H9 (cell line): ENCODE measurements at regions not wholly inside any gene's neighbourhood (a gene's known extent, or its start where the extent isn't known, plus 50 kb on each side); places are given as distances from the start of the nearest gene placed in this dataset.

Source experiments
- DNase-seq: peaks from one replicate; pipeline ENCODE4 v3.0.0-alpha.2; 2017
- H2AFZ ChIP-seq: one replicate; pipeline ENCODE4 v1.6.1; 2013; ENCODE audit warnings: mild to moderate bottlenecking, low read length, control low read depth, moderate library complexity
- H2AK5ac ChIP-seq: 2 replicates; pipeline ENCODE4 v1.6.1; 2013; ENCODE audit warnings: low read length, control low read depth, mixed read lengths; ENCODE audit not compliant: insufficient read length
- H2BK120ac ChIP-seq: one replicate; pipeline ENCODE4 v1.6.1; 2013; ENCODE audit warnings: low read depth, mild to moderate bottlenecking, low read length, control low read depth, inconsistent platforms; ENCODE audit not compliant: poor library complexity, severe bottlenecking
- H2BK12ac ChIP-seq: 2 replicates; pipeline ENCODE4 v1.6.1; 2013; ENCODE audit warnings: low read length, control low read depth, mixed read lengths, low read depth; ENCODE audit not compliant: insufficient read length
- H2BK15ac ChIP-seq: 2 replicates; pipeline ENCODE4 v1.6.1; 2013; ENCODE audit warnings: low read depth, low read length, control low read depth
- H2BK20ac ChIP-seq: one replicate; pipeline ENCODE4 v1.6.1; 2013; ENCODE audit warnings: low read depth, mild to moderate bottlenecking, low read length, control low read depth, inconsistent platforms; ENCODE audit not compliant: poor library complexity, severe bottlenecking
- H2BK5ac ChIP-seq: 2 replicates; pipeline ENCODE4 v1.6.1; 2013; ENCODE audit warnings: low read length, control low read depth, mixed read lengths; ENCODE audit not compliant: insufficient read length
- H3K14ac ChIP-seq: 2 replicates; pipeline ENCODE4 v1.6.1; 2013; ENCODE audit warnings: low read length, control low read depth; ENCODE audit not compliant: insufficient read depth
- H3K18ac ChIP-seq: 2 replicates; pipeline ENCODE4 v1.6.1; 2013; ENCODE audit warnings: low read depth, mild to moderate bottlenecking, mixed read lengths, low read length, control low read depth; ENCODE audit not compliant: insufficient read length
- H3K23ac ChIP-seq: 2 replicates; pipeline ENCODE4 v1.6.1; 2013; ENCODE audit warnings: low read length, control low read depth, mixed read lengths, low read depth; ENCODE audit not compliant: insufficient read length
- H3K23me2 ChIP-seq: 2 replicates; pipeline ENCODE4 v1.6.1; 2013; ENCODE audit warnings: low read depth, mild to moderate bottlenecking, mixed read lengths, low read length, control low read depth; ENCODE audit not compliant: insufficient read length, poor library complexity, severe bottlenecking
- H3K27ac ChIP-seq: 2 replicates; pipeline ENCODE4 v1.5.1; 2013; ENCODE audit warnings: low read length, control low read depth, mixed read lengths, low read depth; ENCODE audit not compliant: insufficient read length
- H3K27me3 ChIP-seq: 2 replicates; pipeline ENCODE4 v1.6.1; 2013; ENCODE audit warnings: low read length, control low read depth, inconsistent platforms; ENCODE audit not compliant: insufficient read depth
- H3K4ac ChIP-seq: 2 replicates; pipeline ENCODE4 v1.6.1; 2013; ENCODE audit warnings: low read depth, mild to moderate bottlenecking, control low read depth, inconsistent platforms, low read length, moderate library complexity
- H3K4me1 ChIP-seq: 2 replicates; pipeline ENCODE4 v1.6.1; 2013; ENCODE audit warnings: low read length, control low read depth, inconsistent platforms; ENCODE audit not compliant: insufficient read depth
- H3K4me2 ChIP-seq: 2 replicates; pipeline ENCODE4 v1.6.1; 2013; ENCODE audit warnings: low read length, control low read depth, mixed read lengths; ENCODE audit not compliant: insufficient read length, insufficient read depth
- H3K56ac ChIP-seq: 2 replicates; pipeline ENCODE4 v1.6.1; 2013; ENCODE audit warnings: low read depth, mild to moderate bottlenecking, mixed read lengths, low read length, control low read depth; ENCODE audit not compliant: insufficient read length
- H3K79me1 ChIP-seq: 2 replicates; pipeline ENCODE4 v1.6.1; 2013; ENCODE audit warnings: low read depth, mild to moderate bottlenecking, moderate library complexity, low read length, control low read depth, inconsistent platforms; ENCODE audit not compliant: insufficient read depth, poor library complexity, severe bottlenecking
- H3K79me2 ChIP-seq: 2 replicates; pipeline ENCODE4 v1.6.1; 2013; ENCODE audit warnings: low read length, control low read depth, inconsistent platforms; ENCODE audit not compliant: insufficient read depth
- H3K9ac ChIP-seq: 2 replicates; pipeline ENCODE4 v1.6.1; 2013; ENCODE audit warnings: low read length, control low read depth, mixed read lengths; ENCODE audit not compliant: insufficient read length; ENCODE audit errors: extremely low read depth
- H3K9me3 ChIP-seq: one replicate; pipeline ENCODE4 v1.6.1; 2013; ENCODE audit warnings: low read depth, low read length, inconsistent platforms; ENCODE audit not compliant: control insufficient read depth
- H3T11ph ChIP-seq: one replicate; pipeline ENCODE4 v1.6.1; 2013; ENCODE audit warnings: mild to moderate bottlenecking, low read length, control low read depth, inconsistent platforms
- H4K20me1 ChIP-seq: one replicate; pipeline ENCODE4 v1.6.1; 2013; ENCODE audit not compliant: control insufficient read depth, insufficient read length, insufficient read depth
- H4K5ac ChIP-seq: 2 replicates; pipeline ENCODE4 v1.6.1; 2013; ENCODE audit warnings: low read depth, mild to moderate bottlenecking, mixed read lengths, low read length, control low read depth; ENCODE audit not compliant: insufficient read length
- H4K8ac ChIP-seq: replicated peaks from 2 replicates; pipeline ENCODE4 v1.6.1; 2013; ENCODE audit warnings: low read length, control low read depth, mixed read lengths, low read depth; ENCODE audit not compliant: insufficient read length
- H4K91ac ChIP-seq: 2 replicates; pipeline ENCODE4 v1.6.1; 2013; ENCODE audit warnings: low read depth, mild to moderate bottlenecking, moderate library complexity, mixed read lengths, low read length, control low read depth; ENCODE audit not compliant: insufficient read length
- H3K27ac Mint-ChIP-seq, 3 experiments: 2 replicates in 2 of 3; 3 replicates in 1 of 3; pipeline ENCODE4 v1.8.0; 2020 to 2021; ENCODE audit warnings: mixed read lengths in 3 of 3, mild to moderate bottlenecking in 1 of 3, moderate library complexity in 1 of 3
- H3K27me3 Mint-ChIP-seq: 2 replicates; pipeline ENCODE4 v1.8.0; 2021; ENCODE audit warnings: low read depth, mild to moderate bottlenecking, moderate library complexity, mixed read lengths
- H3K36me3 Mint-ChIP-seq, 3 experiments: 2 replicates in 2 of 3; 3 replicates in 1 of 3; pipeline ENCODE4 v1.8.0; 2020 to 2021; ENCODE audit warnings: low read depth in 3 of 3, mixed read lengths in 3 of 3; ENCODE audit not compliant: insufficient read depth in 1 of 3
- H3K4me1 Mint-ChIP-seq, 2 experiments: 2 replicates each; pipeline ENCODE4 v1.8.0; 2020; ENCODE audit warnings: mixed read lengths in 2 of 2
- H3K4me3 Mint-ChIP-seq, 2 experiments: 2 replicates in 1 of 2; 3 replicates in 1 of 2; pipeline ENCODE4 v1.8.0; 2020 to 2021; ENCODE audit warnings: mild to moderate bottlenecking in 2 of 2, mixed read lengths in 2 of 2, moderate library complexity in 1 of 2
- H3K9me3 Mint-ChIP-seq, 2 experiments: 2 replicates in 1 of 2; 3 replicates in 1 of 2; pipeline ENCODE4 v1.8.0; 2020; ENCODE audit warnings: mild to moderate bottlenecking in 2 of 2, mixed read lengths in 2 of 2, moderate library complexity in 1 of 2
- CTCF ChIP-seq: fragments of 200-600 bp; sonication (generic); conservative IDR thresholded peaks from 3 replicates; pipeline ENCODE4 v1.8.0; 2021; ENCODE audit warnings: antibody characterized with exemption, mild to moderate bottlenecking
- WGBS: extraction: QIAGEN DNeasy Blood & Tissue Kit; methylation state at CpG from one replicate; pipeline ENCODE4 v1.1.7; 2013; ENCODE audit warnings: missing lambda C conversion rate, low lambda C conversion rate, mixed read lengths; ENCODE audit not compliant: insufficient read length; ENCODE audit errors: extremely low coverage; 5-methylcytosine and 5-hydroxymethylcytosine counted together

GRCh38 chr11:91326280-91326679, 898.3 kb upstream of the FAT3 start:
- Histone ChIP-seq H2BK5ac (no peak overlapping the region), H2BK12ac (no peak overlapping the region), H2AFZ (no peak overlapping the region), H3K56ac (no peak overlapping the region), H2AK5ac (no peak overlapping the region), H4K20me1 (no peaks in the 10 kb centered on the region), H3T11ph (no peak overlapping the region), H3K79me1 (no peaks in the 10 kb centered on the region), H3K4ac (no peak overlapping the region), H3K79me2 (no peaks in the 10 kb centered on the region), H2BK20ac (no peak overlapping the region), H3K14ac (no peak overlapping the region), H3K27me3 (no peaks in the 10 kb centered on the region), H3K9ac (no peak overlapping the region), H3K9me3 (no peaks in the 10 kb centered on the region), H2BK15ac (no peak overlapping the region), H3K27ac (no peak overlapping the region), H3K23me2 (no peaks in the 10 kb centered on the region), H3K23ac (no peak overlapping the region), H3K4me2 (no peak overlapping the region), H2BK120ac (no peak overlapping the region), H4K8ac (no peak overlapping the region), H4K5ac (no peak overlapping the region), H4K91ac (no peak overlapping the region), H3K18ac (no peak overlapping the region), H3K4me1 (no peaks in the 10 kb centered on the region)
- Mint-ChIP-seq H3K27me3 (no peaks in the 10 kb centered on the region), H3K27ac (no peak overlapping the region), H3K36me3 (peaks cover 0 to 15% (median 4%) of the 10 kb centered on the region in 3 experiments; a peak in 4 of 7 replicates), H3K4me1 (no peaks in the 10 kb centered on the region), H3K4me3 (no peak overlapping the region), H3K9me3 (peaks cover 7 to 13% of the 10 kb centered on the region in 2 experiments)
- no peak for DNase-seq
- no peak for TF ChIP-seq CTCF
- WGBS: no CpG with 5 or more reads among the region's 2 CpGs
